ENCODE measurements at regions not wholly inside any gene's neighbourhood (a gene's known extent, or its start where the extent isn't known, plus 50 kb on each side); places are given as distances from the start of the nearest gene placed in this dataset.

- no peak overlapping the region for H3K14ac ChIP-seq (ENCODE audit: insufficient read length)
- no peaks in the 10 kb centered on the region for H3K79me2 ChIP-seq (ENCODE audit: control insufficient read depth in 1 of 2, insufficient read depth in 2 of 2, low read length in 2 of 2)
- no peaks in the 10 kb centered on the region for H3K23me2 ChIP-seq (ENCODE audit: low read depth, low read length)
- H3K4ac ChIP-seq (replicated peaks; ENCODE audit: insufficient read length, low read depth, low read length): no peak overlapping the region
- no peak overlapping the region for H3K9ac ChIP-seq (replicated peaks in 1 of 4; ENCODE audit: extremely low read depth in 1 of 4, low read depth in 3 of 4, low read length in 3 of 4)
- H2BK15ac ChIP-seq (ENCODE audit: low read length): no peak overlapping the region
- no peak overlapping the region for H2BK5ac ChIP-seq (ENCODE audit: low read depth, low read length)
- H3K4me3 ChIP-seq (ENCODE audit: extremely low read depth in 1 of 4, insufficient read depth in 2 of 4, low read depth in 3 of 4, low read length in 4 of 4): no peak overlapping the region
- H3K4me2 ChIP-seq (ENCODE audit: insufficient read depth in 1 of 2, low read depth in 2 of 2, low read length in 2 of 2): no peak overlapping the region
- no peaks in the 10 kb centered on the region for H3K79me1 ChIP-seq (ENCODE audit: low read depth, low read length)
- no peak overlapping the region for H4K91ac ChIP-seq (replicated peaks; ENCODE audit: insufficient read length, low read length)
- no peak overlapping the region for H2AK5ac ChIP-seq (ENCODE audit: low read depth, low read length)
- WGBS, 2 experiments (ENCODE audit: extremely low coverage in 1 of 2, insufficient coverage in 1 of 2, insufficient read length in 1 of 2, insufficient replicate concordance in 2 of 2, low coverage in 1 of 2, low lambda C conversion rate in 2 of 2, missing lambda C conversion rate in 1 of 2): 82% methylated on average over 3 of the region's 3 CpGs; no CpG with 5 or more reads in 1 of the 2 experiments
- H4K8ac ChIP-seq (ENCODE audit: extremely low read depth, insufficient read depth, low read length): no peak overlapping the region
- no peaks in the 10 kb centered on the region for H3K4me1 ChIP-seq (replicated peaks in 1 of 4; ENCODE audit: control insufficient read depth in 3 of 4, insufficient read depth in 4 of 4, low read length in 3 of 4)
- H4K5ac ChIP-seq (ENCODE audit: insufficient read length, low read depth, low read length): no peak overlapping the region
- H2BK12ac ChIP-seq (ENCODE audit: low read depth, low read length): no peak overlapping the region
- H4K20me1 ChIP-seq (replicated peaks in 1 of 2; ENCODE audit: control insufficient read depth in 1 of 2, insufficient read depth in 2 of 2, low read length in 2 of 2): no peaks in the 10 kb centered on the region
- H3K9me3 ChIP-seq (ENCODE audit: insufficient read depth in 2 of 2, low read depth in 1 of 2, low read length in 1 of 2): no peaks in the 10 kb centered on the region
- H3K36me3 ChIP-seq (ENCODE audit: control insufficient read depth in 2 of 4, insufficient read depth in 4 of 4, low read length in 3 of 4): no peaks in the 10 kb centered on the region
- DNase-seq (ENCODE audit: low read depth in 1 of 2, low spot score in 2 of 2) (no peak), FAIRE-seq (no peak)
- H3K56ac ChIP-seq (replicated peaks; ENCODE audit: insufficient read length, low read depth, low read length): no peak overlapping the region
- no peak overlapping the region for H2BK20ac ChIP-seq (ENCODE audit: low read length)
- ChIA-PET CTCF (ENCODE audit: partially characterized antibody) (no interaction called here), POLR2A (ENCODE audit: partially characterized antibody) (no interaction called here)
- H3K27ac ChIP-seq (ENCODE audit: low read depth, low read length): no peak overlapping the region
- H2BK120ac ChIP-seq (replicated peaks; ENCODE audit: low read depth, low read length): no peak overlapping the region
- no peak overlapping the region for H3K18ac ChIP-seq (ENCODE audit: extremely low read depth, low read length)
- no peak overlapping the region for H2AFZ ChIP-seq (ENCODE audit: low read length)
- H3K27me3 ChIP-seq (replicated peaks in 1 of 4; ENCODE audit: control insufficient read depth in 3 of 4, extremely low read depth in 1 of 4, insufficient read depth in 3 of 4, low read length in 3 of 4): no peaks in the 10 kb centered on the region
- H3K23ac ChIP-seq (ENCODE audit: insufficient read length): no peak overlapping the region
- TF ChIP-seq SP2 (IDR thresholded peaks at IDR 0.05; ENCODE audit: low read length): no peak
- no peak for TF ChIP-seq CTBP2 (IDR thresholded peaks at IDR 0.05; ENCODE audit: borderline replicate concordance, insufficient read depth, insufficient read length, low read length)
- no peak for TF ChIP-seq CREB1 (IDR thresholded peaks at IDR 0.05)
- TF ChIP-seq TAF7 (optimal IDR thresholded peaks at IDR 0.05; ENCODE audit: borderline replicate concordance, low read depth, low read length): no peak
- TF ChIP-seq KDM4A (IDR thresholded peaks at IDR 0.05; ENCODE audit: low read depth, low read length, severe bottlenecking): no peak
- TF ChIP-seq JUN (IDR thresholded peaks at IDR 0.05; ENCODE audit: low read depth, low read length): no peak
- TF ChIP-seq EZH2 (IDR thresholded peaks at IDR 0.05; ENCODE audit: low read depth, low read length, severe bottlenecking): no peak
- no peak for TF ChIP-seq SAP30 (IDR thresholded peaks at IDR 0.05; ENCODE audit: insufficient read depth, insufficient replicate concordance, low read length)
- no peak for TF ChIP-seq FOSL1 (IDR thresholded peaks at IDR 0.05; ENCODE audit: insufficient read depth, low read depth, low read length)
- TF ChIP-seq POLR2A (IDR thresholded peaks at IDR 0.05; ENCODE audit: control extremely low read depth in 1 of 2, low read depth in 2 of 2, low read length in 2 of 2): no peak
- TF ChIP-seq SRF (IDR thresholded peaks at IDR 0.05; ENCODE audit: low read depth, low read length): no peak
- TF ChIP-seq SUZ12 (IDR thresholded peaks at IDR 0.05; ENCODE audit: low read length): no peak
- no peak for TF ChIP-seq CTCF (IDR thresholded peaks at IDR 0.05; ENCODE audit: control extremely low read depth in 1 of 3, insufficient read depth in 1 of 3, low read depth in 1 of 3, low read length in 3 of 3)
Observed at GRCh38 chr9:106487266-106487665, 375.7 kb upstream of the ZNF462 start.

Data from H1 (cell line).